ENCODE measurements at regions not wholly inside any gene's neighbourhood (a gene's known extent, or its start where the extent isn't known, plus 50 kb on each side); places are given as distances from the start of the nearest gene placed in this dataset.

DNA sequence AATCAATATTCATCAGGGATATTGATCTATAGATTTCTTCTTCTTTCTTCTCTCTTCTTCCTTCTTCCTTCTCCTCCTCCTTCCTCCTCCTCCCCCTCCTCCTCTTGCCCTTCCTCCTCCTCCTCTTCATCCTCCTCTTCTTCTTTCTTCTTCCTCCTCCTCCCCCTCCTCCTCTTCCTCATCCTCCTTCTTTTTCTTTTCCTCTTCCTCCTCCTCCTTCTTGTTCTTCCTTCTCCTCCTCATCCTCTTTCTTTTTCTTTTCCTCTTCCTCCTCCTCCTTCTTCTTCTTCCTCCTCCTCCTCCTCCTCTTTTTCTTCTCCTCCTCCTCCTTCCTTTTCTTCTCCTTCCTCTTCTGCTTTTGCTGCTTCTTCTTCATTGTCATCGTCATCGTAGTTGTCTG, 52.4 kb upstream of the SERINC1 start:
- DNase-seq (ENCODE audit: low read depth) = no peak

DNA sequence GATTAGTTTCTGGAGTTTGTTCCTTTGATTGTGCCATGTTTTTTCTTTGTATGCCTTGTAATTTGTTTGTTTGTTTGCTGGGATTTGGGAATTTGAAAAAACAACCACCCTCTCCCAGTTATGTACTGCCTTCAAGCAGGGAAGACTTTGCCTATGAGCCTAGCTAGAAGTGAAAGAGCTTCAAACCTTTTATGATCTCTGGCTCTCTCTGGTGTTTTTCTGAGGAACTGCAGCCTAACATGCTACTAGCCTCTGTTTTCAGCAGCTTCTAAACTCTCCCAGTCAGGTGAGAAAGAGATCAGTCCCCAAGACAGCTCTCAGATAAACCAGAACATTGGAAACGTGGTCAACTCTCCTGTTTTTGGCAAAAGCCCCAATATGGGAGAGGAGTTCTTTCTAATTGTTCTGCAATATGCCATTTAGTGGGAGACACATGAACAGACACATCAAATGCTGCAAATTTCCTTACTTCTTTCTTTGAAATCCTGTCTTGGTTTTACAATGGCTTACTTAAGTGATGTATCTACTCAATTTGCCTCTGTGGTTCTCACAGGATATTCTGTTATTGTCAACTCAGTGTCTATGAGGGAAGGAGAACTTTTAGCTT, 58.9 kb upstream of the SERINC1 start:
- peak; percentile 31 for DNase-seq (ENCODE audit: low read depth)

DNA sequence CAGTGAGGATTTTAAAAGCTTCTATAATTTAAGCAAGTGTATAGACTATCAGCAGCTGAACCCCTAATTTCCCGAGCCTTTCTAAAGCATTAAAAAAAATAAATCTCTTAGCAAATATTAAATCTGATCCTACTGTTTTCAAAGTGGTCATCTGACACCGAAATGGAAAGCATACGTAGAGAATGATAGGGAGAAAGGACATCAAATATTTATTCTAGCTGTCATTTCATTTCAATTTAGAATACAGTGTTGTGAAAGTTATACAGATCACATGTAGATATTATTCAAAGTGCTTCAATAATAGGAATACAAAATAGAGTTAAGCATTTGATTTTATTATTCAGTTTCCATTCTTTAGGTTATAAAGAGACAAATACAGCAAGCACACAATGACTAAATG, 61.9 kb upstream of the PKIB start:
- no peak for DNase-seq (ENCODE audit: low read depth)

GRCh38 chr6:122548820-122549219, 61.4 kb upstream of the PKIB start:
- no peak for DNase-seq (ENCODE audit: low read depth)

GRCh38 chr6:122553697-122554096, 56.5 kb upstream of the PKIB start:
- no peak for DNase-seq (ENCODE audit: low read depth)

DNA sequence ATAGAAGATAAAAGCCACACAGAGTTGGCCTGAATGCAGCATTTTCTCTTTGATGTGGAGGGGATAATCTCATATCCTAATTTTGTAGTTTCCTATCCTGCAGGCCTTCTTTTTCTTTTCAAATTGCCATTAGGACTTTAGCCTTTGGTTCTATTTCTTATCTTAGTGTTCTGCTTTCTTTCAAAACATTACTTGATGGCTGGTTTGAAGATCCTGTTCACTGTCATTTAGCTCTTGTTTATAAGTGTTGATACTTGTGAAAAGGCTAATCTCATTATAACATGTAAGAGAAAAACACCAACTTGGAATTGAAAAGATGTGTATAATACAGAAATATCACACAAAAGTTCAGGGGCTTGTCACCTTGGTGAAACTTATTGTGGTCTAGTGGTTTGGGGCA, 54.6 kb upstream of the PKIB start:
- no peak for DNase-seq (ENCODE audit: low read depth)

GRCh38 chr6:122558080-122558479, 52.1 kb upstream of the PKIB start:
- DNase-seq (ENCODE audit: low read depth) = no peak

Measured in T follicular helper cell (primary cell).